ENCODE measurements at regions not wholly inside any gene's neighbourhood (a gene's known extent, or its start where the extent isn't known, plus 50 kb on each side); places are given as distances from the start of the nearest gene placed in this dataset.

DNA sequence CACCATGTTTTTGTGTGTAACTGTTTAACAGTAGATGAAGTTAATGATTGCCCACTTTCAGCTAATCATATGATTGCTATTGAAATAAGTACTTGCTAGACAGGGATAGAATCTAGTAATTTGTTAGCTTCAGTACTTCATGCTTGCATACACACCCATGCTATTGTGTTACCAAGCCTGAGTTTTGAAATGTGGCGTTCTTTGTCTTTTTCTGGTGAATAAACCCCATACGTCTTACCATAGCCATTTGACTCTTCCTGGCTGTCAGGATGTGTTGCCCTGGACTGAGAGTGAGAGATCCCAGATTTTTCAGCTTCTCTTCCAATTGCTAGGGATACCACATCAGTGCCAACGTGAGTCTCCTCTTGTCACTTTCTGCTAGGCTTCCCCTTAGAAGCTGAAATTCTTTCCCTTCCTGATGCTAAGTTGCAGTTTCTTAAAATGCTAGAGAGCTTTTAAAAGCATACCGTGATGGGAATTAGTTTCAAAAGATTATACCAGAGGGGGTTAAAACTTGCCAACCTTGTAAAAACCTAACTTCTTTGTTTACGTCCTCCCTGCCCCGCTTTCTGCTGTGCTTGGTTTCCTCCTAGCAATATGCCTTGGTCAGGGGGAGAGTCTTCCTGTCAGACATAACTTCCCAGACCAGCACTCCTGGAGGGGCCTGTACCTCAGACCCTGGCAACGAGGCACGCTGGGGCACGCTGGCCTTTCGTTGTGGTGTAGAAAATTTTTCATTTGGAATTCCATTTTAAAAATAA is 62.9 kb upstream of the ULK4 start:
- no peak for TF ChIP-seq CREB1 (IDR thresholded peaks at IDR 0.05; ENCODE audit: low read depth)
- TF ChIP-seq TEAD4 (IDR thresholded peaks at IDR 0.05): no peak
- TF ChIP-seq EGR1 (IDR thresholded peaks at IDR 0.05): no peak
- TF ChIP-seq CEBPB (IDR thresholded peaks at IDR 0.05): no peak
- TF ChIP-seq NFIC (IDR thresholded peaks at IDR 0.05): no peak
- TF ChIP-seq, protein P1, sequence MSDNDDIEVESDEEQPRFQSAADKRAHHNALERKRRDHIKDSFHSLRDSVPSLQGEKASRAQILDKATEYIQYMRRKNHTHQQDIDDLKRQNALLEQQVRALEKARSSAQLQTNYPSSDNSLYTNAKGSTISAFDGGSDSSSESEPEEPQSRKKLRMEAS (IDR thresholded peaks at IDR 0.05): no peak

DNA sequence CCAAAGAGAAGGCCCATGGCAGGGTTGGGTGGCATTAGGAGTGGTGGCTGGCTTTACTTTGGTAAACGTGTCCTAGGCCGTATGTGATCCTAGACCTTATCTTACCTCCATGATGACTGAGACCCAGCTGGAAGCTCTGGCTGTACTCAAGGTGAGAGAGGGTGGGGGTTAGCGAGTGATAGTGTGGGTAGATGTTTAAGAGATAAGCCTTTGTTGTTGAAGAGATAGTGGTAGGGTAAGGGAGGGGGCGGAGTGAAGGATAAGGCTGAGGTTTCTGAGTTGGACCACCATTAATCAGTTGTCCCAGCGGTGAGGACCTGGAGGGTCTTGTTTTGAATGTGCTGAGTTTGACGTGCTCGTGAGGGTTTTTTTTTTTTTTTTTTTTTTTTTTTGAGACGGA is 61.5 kb upstream of the ULK4 start:
- TF ChIP-seq CREB1 (IDR thresholded peaks at IDR 0.05; ENCODE audit: low read depth) (no peak), RAD21 (IDR thresholded peaks at IDR 0.05; ENCODE audit: low read depth) (no peak), TCF12 (IDR thresholded peaks at IDR 0.05; ENCODE audit: low read depth) (no peak), EGR1 (IDR thresholded peaks at IDR 0.05) (no peak), CEBPB (IDR thresholded peaks at IDR 0.05) (no peak), EP300 (IDR thresholded peaks at IDR 0.05; ENCODE audit: borderline replicate concordance) (no peak), NFIC (IDR thresholded peaks at IDR 0.05) (no peak), YY1 (IDR thresholded peaks at IDR 0.05; ENCODE audit: low read depth) (no peak), TEAD4 (IDR thresholded peaks at IDR 0.05) (no peak), FOXM1 (IDR thresholded peaks at IDR 0.05; ENCODE audit: borderline replicate concordance, low read depth) (no peak), ZBTB7A (IDR thresholded peaks at IDR 0.05; ENCODE audit: low read depth) (no peak), TAF1 (IDR thresholded peaks at IDR 0.05; ENCODE audit: low read depth) (no peak)
- TF ChIP-seq, protein P2, sequence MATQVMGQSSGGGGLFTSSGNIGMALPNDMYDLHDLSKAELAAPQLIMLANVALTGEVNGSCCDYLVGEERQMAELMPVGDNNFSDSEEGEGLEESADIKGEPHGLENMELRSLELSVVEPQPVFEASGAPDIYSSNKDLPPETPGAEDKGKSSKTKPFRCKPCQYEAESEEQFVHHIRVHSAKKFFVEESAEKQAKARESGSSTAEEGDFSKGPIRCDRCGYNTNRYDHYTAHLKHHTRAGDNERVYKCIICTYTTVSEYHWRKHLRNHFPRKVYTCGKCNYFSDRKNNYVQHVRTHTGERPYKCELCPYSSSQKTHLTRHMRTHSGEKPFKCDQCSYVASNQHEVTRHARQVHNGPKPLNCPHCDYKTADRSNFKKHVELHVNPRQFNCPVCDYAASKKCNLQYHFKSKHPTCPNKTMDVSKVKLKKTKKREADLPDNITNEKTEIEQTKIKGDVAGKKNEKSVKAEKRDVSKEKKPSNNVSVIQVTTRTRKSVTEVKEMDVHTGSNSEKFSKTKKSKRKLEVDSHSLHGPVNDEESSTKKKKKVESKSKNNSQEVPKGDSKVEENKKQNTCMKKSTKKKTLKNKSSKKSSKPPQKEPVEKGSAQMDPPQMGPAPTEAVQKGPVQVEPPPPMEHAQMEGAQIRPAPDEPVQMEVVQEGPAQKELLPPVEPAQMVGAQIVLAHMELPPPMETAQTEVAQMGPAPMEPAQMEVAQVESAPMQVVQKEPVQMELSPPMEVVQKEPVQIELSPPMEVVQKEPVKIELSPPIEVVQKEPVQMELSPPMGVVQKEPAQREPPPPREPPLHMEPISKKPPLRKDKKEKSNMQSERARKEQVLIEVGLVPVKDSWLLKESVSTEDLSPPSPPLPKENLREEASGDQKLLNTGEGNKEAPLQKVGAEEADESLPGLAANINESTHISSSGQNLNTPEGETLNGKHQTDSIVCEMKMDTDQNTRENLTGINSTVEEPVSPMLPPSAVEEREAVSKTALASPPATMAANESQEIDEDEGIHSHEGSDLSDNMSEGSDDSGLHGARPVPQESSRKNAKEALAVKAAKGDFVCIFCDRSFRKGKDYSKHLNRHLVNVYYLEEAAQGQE (IDR thresholded peaks at IDR 0.05; ENCODE audit: low read depth): no peak
- TF ChIP-seq, protein P1 (IDR thresholded peaks at IDR 0.05): no peak
- TF ChIP-seq, protein P3, sequence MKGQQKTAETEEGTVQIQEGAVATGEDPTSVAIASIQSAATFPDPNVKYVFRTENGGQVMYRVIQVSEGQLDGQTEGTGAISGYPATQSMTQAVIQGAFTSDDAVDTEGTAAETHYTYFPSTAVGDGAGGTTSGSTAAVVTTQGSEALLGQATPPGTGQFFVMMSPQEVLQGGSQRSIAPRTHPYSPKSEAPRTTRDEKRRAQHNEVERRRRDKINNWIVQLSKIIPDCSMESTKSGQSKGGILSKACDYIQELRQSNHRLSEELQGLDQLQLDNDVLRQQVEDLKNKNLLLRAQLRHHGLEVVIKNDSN (IDR thresholded peaks at IDR 0.05): no peak

DNA sequence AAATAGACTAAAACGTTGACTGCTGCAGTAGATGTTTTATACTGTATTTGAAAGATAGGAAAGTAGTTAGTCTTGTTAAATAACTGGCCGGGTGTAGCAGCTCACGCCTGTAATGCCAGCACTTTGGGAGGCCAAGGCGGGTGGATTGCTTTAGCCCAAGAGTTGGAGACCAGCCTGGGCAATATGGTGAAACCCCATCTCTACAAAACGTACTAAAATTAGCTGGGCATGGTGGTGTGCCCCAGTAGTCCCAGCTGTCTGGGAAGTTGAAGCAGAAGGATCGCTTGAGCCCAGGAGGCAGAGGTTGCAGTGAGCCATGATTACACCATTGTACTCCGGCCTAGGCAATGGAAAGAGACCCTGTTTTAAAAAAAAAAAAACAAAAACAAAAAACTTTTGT is 60.5 kb upstream of the ULK4 start:
- TF ChIP-seq, protein P3 (IDR thresholded peaks at IDR 0.05): no peak
- TF ChIP-seq, protein P1 (IDR thresholded peaks at IDR 0.05): no peak
- TF ChIP-seq CEBPB (IDR thresholded peaks at IDR 0.05): no peak
- no peak for TF ChIP-seq TEAD4 (IDR thresholded peaks at IDR 0.05)
- no peak for TF ChIP-seq CREB1 (IDR thresholded peaks at IDR 0.05; ENCODE audit: low read depth)
- no peak for TF ChIP-seq TCF12 (IDR thresholded peaks at IDR 0.05; ENCODE audit: low read depth)
- no peak for TF ChIP-seq ZBTB7A (IDR thresholded peaks at IDR 0.05; ENCODE audit: low read depth)
- no peak for TF ChIP-seq EGR1 (IDR thresholded peaks at IDR 0.05)
- TF ChIP-seq TAF1 (IDR thresholded peaks at IDR 0.05; ENCODE audit: low read depth): no peak
- no peak for TF ChIP-seq EP300 (IDR thresholded peaks at IDR 0.05; ENCODE audit: borderline replicate concordance)

DNA sequence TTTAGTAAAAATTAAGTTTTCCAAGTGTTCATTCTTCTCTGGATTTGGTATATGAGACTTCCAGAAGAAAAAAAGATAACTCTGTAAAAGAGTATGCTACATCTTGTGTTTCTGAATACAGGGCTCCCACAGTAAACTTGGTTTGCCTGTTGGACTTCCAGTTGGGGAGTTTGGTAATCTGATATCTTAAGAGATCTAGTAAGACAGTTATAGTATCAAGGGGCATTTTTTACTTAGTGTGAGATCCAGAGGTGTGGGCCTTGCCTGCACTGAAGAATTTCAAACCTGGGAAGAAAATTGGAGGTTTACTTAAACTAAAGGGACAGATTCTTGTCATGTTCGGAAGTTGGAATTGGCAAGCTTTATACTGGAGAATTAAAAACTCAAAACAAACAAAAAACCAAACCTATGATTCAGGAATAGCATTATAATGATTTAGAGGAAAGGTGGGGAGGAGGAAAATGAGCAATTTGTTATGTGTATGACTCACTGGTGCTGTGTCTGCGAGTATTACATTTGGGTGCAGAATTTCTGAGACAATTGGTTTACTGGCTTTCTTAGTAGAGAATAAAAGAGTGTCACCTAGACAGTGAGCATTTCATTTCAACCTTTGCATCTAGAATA is 58.9 kb upstream of the ULK4 start:
- no peak for TF ChIP-seq TEAD4 (IDR thresholded peaks at IDR 0.05)
- peak; percentile 30; the same call in 1 of the 2 replicates for TF ChIP-seq EP300 (IDR thresholded peaks at IDR 0.05; ENCODE audit: borderline replicate concordance)

DNA sequence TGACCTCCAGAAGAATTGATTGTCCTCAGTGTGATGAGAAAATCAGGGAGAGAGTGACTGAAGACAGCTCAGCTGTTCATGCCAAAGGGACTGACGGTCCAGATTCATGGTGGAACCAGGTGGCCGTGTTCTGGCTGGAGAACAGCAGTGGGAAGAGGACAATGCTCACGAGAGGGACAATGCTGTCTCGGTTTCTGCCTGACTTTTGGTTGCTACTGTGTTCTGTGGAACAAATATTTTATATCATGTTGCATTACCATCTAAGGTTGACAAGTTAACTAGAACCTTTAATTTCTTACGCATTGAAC is 58.0 kb upstream of the ULK4 start:
- TF ChIP-seq TEAD4 (IDR thresholded peaks at IDR 0.05) (no peak), FOXM1 (IDR thresholded peaks at IDR 0.05; ENCODE audit: borderline replicate concordance, low read depth) (no peak), TCF12 (IDR thresholded peaks at IDR 0.05; ENCODE audit: low read depth) (no peak), TAF1 (IDR thresholded peaks at IDR 0.05; ENCODE audit: low read depth) (no peak), RAD21 (IDR thresholded peaks at IDR 0.05; ENCODE audit: low read depth) (no peak), EP300 (IDR thresholded peaks at IDR 0.05; ENCODE audit: borderline replicate concordance) (no peak)
- TF ChIP-seq, protein P3 (IDR thresholded peaks at IDR 0.05): no peak
- TF ChIP-seq, protein P2 (IDR thresholded peaks at IDR 0.05; ENCODE audit: low read depth): no peak
